D341Med (cell line): ENCODE measurements at regions not wholly inside any gene's neighbourhood (a gene's known extent, or its start where the extent isn't known, plus 50 kb on each side); places are given as distances from the start of the nearest gene placed in this dataset.

Source experiments
- DNase-seq: peaks from one replicate; pipeline ENCODE4 v3.0.0; 2012; ENCODE audit warnings: low spot score

- no peak for DNase-seq
These were observed 208.9 kb downstream of the ASB1 start for GRCh38 chr2:238635647-238636051.

GRCh38 chr2:238636269-238637073 is 209.7 kb downstream of the ASB1 start:
- DNase-seq: no peak

DNA sequence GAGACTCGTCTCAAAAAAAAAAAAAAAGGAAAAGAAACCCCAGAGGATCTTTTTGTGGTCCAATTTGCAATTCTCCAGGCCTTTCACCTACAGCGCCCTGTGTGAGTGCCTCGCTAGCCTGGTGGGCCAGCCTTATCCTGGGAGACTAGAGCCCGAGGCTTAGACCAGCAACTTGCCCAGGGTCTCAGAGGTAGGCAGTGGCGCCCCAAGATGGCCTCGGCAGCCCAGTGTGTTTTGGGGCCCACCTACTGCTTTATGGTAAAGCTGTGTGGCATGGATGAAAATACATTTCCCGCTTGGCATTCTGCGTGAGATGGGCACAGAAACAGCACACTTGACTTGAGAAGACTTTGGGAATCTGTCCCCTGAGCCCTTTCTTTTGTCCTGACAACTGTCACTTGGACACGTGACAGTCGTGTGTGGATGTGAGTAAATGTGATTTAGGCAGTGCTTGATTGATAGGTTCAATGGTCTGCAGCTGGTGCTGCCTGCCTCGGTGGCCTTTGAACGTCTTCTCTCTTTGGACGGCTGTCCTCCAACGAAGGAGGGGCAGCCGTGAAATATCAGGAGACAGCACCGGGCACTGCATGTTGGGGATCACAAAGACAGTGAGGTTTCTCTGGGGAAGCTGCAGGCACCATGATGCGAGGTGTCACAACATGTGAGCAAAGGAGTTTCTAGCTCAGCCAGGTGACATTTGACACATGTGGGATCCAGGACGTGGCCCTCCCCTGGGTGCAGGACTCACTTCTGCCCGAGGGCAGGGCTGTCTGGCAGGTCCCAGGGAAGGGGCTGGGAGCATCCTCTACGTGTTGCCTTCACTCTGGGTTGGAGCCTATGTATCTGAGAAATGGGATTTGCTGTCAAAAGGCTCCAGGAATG is 209.5 kb upstream of the TWIST2 start:
- DNase-seq: no peak

DNA sequence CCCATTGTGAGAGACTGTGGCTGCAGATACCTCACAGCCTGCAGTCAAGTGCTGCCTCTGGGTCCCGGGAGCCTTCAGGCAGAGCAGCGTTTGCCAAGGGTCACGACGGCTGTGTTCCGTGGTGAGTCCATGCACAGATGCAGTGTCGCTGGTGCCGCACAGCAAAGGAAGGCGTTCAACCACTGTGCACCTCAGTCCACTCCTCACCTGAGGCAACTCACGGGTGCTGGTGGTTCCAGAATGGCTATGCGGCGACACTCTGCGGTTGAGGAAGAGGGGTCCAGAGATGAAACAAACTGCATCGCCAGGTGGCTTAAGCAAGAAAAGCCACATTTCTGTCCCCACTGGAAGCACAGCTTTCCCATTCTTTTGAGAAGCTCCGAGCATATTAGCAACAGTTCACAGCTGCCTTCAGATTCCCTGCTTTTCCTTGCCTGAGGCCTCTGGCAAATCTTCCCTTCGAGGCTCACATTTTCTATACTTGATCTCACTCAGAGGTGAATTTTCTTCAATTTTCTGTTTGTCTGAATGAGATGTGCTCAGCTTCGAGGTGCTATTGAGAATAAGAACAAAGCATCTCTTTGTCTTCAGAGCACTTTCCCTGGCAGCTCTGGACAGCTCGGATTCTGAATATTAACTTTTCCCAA is 208.8 kb upstream of the TWIST2 start:
- DNase-seq: no peak

DNA sequence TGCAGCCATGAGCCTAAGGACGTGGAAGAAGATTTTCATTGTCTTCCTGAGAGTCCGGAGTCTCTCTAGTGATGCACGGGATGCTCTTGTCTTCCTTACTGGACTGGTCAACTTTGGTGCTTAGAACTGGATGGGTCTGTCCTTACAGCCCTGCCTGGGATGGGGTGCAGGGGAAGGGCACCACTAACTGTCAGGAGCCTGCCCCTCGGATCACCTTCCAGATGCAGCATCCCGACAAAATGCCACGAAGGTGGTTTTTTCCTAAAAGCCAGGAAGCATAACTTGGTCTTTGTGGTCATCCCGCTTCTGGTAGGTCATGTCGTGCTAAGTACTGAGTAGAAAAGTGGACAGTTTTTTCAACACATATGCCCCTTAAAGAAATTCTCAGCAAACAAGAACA is 207.4 kb upstream of the TWIST2 start:
- no peak for DNase-seq

GRCh38 chr2:238642973-238643372 is 204.9 kb upstream of the TWIST2 start:
- no peak for DNase-seq

DNA sequence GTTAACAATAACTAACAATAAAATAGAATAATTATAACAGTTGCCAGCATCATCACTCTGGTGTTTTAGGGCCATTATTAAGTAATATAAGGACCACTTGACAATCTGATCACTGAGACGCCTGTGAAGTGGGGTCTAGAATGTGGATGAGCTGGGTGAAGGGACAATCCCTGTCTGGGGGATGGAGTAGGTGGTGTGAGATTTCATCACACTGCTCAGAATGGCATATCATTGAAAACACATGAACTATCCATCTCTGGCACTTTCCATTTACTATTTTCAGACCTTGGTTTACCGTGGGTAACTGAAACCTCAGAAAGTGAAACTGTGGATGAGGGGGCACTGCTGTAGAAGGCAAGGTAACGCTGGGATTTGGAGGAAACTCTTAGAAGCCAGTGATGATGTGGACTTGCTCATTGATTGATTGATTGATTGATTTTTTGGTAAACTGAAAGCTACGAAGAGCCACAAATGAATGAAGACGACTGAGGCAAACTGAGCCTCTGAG is 204.4 kb upstream of the TWIST2 start:
- no peak for DNase-seq

GRCh38 chr2:238644095-238645081 is 203.5 kb upstream of the TWIST2 start:
- no peak for DNase-seq

- no peak for DNase-seq
These were observed 202.8 kb upstream of the TWIST2 start for GRCh38 chr2:238645095-238645494.

DNA sequence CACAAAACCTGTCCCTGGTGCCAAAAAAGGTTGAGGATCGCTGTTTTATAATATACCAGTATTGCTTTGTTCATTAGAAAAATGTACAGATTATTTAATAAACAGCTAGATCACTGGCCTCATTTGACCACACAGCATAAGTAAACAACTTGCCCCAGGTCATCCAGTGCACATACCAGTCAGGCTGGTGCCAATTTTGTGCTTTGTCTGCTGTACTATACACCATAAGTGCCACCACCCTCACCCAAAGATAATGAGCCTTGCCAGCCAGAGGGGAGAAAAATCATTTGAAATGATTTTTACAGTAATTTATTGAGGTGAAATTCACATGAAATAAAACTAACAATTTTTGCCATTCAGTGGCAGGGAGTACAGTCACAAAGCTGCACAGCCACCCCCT is 202.2 kb upstream of the TWIST2 start:
- DNase-seq: no peak

DNA sequence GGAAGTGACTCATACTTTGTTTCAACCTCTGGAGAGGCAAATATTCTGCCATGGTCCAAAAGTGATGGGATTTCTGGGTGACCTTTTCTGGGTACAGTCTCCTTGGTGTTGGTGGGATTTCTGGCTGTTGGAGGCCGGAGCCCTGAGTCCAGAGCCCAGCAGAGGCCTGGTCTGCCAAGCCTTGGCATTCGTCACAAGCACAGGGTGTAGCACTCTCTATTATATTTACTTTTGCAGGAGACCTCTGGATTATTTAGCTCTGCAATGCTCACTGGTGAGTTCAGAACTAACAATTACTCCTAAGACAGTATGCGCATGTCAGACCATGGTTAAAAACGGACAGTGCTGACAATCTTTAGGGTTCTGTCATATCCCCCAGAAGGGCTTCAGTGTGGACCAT is 201.6 kb upstream of the TWIST2 start:
- no peak for DNase-seq

DNA sequence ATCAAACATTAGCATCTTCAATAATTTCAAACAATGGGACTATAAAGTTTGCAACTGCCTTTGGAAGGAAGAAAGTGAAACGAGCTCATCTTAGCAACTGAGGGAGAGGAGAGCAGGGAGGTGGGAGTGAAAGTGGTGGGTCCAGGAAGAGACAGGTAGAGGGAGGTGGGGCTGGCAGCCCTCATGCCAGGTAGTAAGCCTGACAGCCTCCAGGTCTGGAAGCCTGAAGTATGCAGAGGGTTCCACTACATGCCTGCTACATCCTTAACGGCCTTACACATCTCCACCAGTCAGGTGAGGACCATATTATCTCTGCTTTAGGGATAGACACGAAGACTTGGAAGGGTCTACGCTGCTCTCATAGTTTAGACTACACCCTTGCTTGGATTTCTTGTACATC is 201.1 kb upstream of the TWIST2 start:
- no peak for DNase-seq

DNA sequence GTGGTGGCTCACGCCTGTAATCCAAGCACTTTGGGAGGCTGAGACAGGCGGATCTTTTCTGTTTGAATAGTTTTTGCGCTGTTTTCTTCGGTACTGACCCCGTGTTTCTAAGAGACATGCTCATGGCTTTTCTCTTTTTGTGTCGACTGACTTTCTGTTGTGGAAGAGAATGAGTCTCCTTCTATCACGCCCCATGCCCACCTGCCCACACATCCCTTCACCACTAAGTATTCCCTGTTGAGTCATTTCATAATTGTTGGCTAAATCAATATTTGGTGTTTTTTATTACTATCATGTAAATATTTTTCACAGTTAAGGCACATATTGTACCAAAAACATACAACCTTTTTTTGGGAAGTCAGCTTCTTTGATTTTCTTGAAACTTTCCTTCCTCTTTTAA is 198.8 kb upstream of the TWIST2 start:
- DNase-seq: no peak

DNA sequence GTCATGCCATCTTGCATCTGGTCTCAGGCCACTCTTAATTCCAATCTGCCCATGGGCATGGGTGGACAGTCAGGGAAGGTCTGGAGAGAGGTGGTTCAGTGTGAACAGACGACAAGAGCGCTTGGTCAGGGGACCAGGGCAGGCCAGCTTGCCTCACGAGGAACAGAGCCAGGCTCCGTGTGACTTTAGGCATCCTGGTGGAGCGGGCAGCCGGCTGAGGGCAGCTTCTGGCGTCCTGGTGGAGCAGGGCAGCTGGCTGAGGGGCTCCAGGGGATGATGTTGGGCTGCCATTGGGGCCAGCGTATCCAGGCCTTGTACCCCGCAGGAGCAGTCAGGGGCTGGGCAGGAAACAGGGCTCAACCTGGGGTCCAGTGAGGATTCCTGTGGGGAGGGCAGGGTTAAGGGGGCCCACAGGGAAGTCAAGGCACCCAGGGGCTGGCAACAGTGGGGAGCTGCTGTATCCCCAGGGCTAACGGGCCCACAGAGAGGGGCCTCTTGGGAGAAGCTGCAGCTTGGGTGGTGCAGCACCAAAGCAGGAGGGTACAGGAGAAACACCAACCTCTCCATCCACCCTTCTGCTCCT is 197.9 kb upstream of the TWIST2 start:
- no peak for DNase-seq

DNA sequence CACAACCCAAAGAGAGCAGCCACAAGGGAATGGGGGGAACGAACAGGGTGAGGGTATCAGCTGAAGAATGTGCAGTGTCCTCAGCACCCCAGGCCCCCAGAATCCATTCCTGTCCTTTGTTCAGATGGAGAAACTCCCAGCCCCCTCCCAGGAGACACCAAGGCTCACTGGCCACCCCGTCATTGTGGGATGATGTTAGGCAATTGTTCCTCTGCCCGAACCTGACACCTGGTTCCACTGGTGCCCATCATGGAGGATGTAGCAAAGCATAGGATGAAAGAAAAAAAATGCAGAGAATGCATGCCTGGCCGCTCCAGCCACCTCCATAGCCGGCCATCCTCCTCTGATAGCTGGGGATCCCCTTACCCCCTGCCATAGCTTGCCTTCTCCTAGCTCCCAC is 197.3 kb upstream of the TWIST2 start:
- DNase-seq: no peak

DNA sequence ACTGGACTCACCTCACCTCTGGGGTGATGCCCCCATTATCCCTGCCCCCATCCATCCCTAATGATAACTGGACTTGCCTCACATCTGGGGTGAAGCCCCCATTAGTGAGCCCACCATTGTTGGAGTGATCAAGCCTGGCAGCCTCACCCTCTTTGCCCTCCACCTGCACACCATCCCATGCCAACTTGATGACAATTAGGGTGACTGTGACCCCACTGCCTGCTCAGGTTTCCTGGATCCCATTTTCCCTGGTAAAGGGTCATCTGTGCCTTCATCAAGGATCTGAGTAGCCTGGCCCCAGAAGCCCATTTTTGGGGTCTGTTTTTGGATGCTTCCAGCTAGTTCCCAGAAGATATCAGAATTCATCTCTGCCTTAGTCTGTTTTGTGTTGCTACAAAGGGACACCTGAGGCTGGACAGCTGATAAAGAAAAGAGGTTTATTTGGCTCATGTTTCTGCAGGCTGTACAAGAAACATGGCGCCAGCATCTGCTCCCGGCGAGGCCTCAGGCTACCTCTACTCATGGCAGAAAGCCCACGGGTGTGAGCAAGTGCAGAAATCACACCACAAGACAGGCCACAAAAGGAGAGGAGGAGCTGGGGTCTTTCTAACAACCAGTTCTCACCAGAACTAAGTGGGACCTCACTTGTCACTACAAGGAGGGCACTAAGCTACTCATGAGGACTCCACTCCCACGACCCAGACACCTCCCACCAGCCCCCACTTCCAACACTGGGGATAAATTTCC is 196.4 kb upstream of the TWIST2 start:
- no peak for DNase-seq

GRCh38 chr2:238652053-238652770 is 195.7 kb upstream of the TWIST2 start:
- no peak for DNase-seq

GRCh38 chr2:238652771-238653157 is 195.1 kb upstream of the TWIST2 start:
- no peak for DNase-seq

GRCh38 chr2:238653431-238654109 is 194.3 kb upstream of the TWIST2 start:
- DNase-seq: no peak
